IMR-90 (cell line): ENCODE measurements at regions not wholly inside any gene's neighbourhood (a gene's known extent, or its start where the extent isn't known, plus 50 kb on each side); places are given as distances from the start of the nearest gene placed in this dataset.

Source experiments
- ATAC-seq: fragments of 200-7000 bp; cut with Tn5 transposase; 2 replicates; pipeline ENCODE4 v1.9.1; 2020; ENCODE audit warnings: low read depth, mild to moderate bottlenecking, moderate library complexity
- BruUV-seq: library from RNA; stranded (reverse); fragments of 400-500 nt; replicated peaks from 2 replicates; lab custom pipeline; 2021; lab: Mats Ljungman, UMichigan
- CTCF ChIA-PET: fragments of 300-600 bp; formaldehyde crosslinking; extraction: SDS; loops from one replicate; lab custom pipeline; 2021; ENCODE audit warnings: antibody characterized with exemption; lab: Yijun Ruan, JAX
- POLR2A ChIA-PET: fragments of 300-600 bp; sonication (Branson Sonifier 250); formaldehyde crosslinking; loops from one replicate; lab custom pipeline; 2022; ENCODE audit warnings: antibody characterized with exemption; ENCODE audit not compliant: unreplicated experiment; lab: Charles Lee
- DNase-seq: peaks from one replicate; pipeline ENCODE4 v3.0.0; 2013
- H2AFZ ChIP-seq: replicated peaks from 2 replicates; pipeline ENCODE3; 2013; ENCODE audit warnings: low read length, mild to moderate bottlenecking; ENCODE audit not compliant: poor library complexity
- H2AK5ac ChIP-seq: 2 replicates; pipeline ENCODE4 v1.6.1; 2013; ENCODE audit warnings: low read depth, low read length, inconsistent platforms
- H2AK9ac ChIP-seq: replicated peaks from 2 replicates; pipeline ENCODE3; 2013; ENCODE audit warnings: mild to moderate bottlenecking, low read depth, low read length, moderate library complexity; ENCODE audit not compliant: poor library complexity
- H2BK120ac ChIP-seq: 2 replicates; pipeline ENCODE4 v1.6.1; 2013; ENCODE audit warnings: low read depth, low read length, inconsistent platforms
- H2BK15ac ChIP-seq: 3 replicates; pipeline ENCODE4 v1.6.1; 2013; ENCODE audit warnings: low read depth, low read length, inconsistent platforms
- H2BK20ac ChIP-seq: 2 replicates; pipeline ENCODE4 v1.6.1; 2013; ENCODE audit warnings: low read depth, mild to moderate bottlenecking, inconsistent platforms, low read length, moderate library complexity
- H2BK5ac ChIP-seq: 2 replicates; pipeline ENCODE4 v1.6.1; 2013; ENCODE audit warnings: mild to moderate bottlenecking, low read depth, low read length, inconsistent platforms; ENCODE audit not compliant: poor library complexity, severe bottlenecking
- H3K14ac ChIP-seq: replicated peaks from 2 replicates; pipeline ENCODE4 v1.6.1; 2013; ENCODE audit warnings: low read depth, low read length, inconsistent platforms
- H3K18ac ChIP-seq: 2 replicates; pipeline ENCODE4 v1.6.1; 2013; ENCODE audit warnings: low read depth, low read length, control low read depth
- H3K23ac ChIP-seq: 2 replicates; pipeline ENCODE4 v1.6.1; 2013; ENCODE audit warnings: low read depth, low read length, inconsistent platforms
- H3K27ac ChIP-seq: 2 replicates; pipeline ENCODE4 v1.5.1; 2013; ENCODE audit warnings: mild to moderate bottlenecking, control low read depth, low read length; ENCODE audit not compliant: insufficient read depth
- H3K27me3 ChIP-seq: 2 replicates; pipeline ENCODE4 v1.6.1; 2013; ENCODE audit warnings: low read length; ENCODE audit not compliant: control insufficient read depth, insufficient read depth
- H3K36me3 ChIP-seq: 2 replicates; pipeline ENCODE4 v1.6.1; 2013; ENCODE audit warnings: low read length, mixed read lengths; ENCODE audit not compliant: control insufficient read depth, insufficient read depth
- H3K4ac ChIP-seq: 2 replicates; pipeline ENCODE4 v1.6.1; 2013; ENCODE audit warnings: low read depth, low read length, inconsistent platforms
- H3K4me1 ChIP-seq: 2 replicates; pipeline ENCODE4 v1.6.1; 2013; ENCODE audit warnings: low read length, mixed read lengths; ENCODE audit not compliant: control insufficient read depth, insufficient read depth
- H3K4me2 ChIP-seq: 2 replicates; pipeline ENCODE4 v1.6.1; 2013; ENCODE audit warnings: low read depth, mild to moderate bottlenecking, control low read depth, low read length, moderate library complexity
- H3K4me3 ChIP-seq: 2 replicates; pipeline ENCODE4 v1.5.1; 2013; ENCODE audit warnings: low read depth, mild to moderate bottlenecking, control low read depth, low read length, moderate library complexity; ENCODE audit not compliant: insufficient read depth
- H3K56ac ChIP-seq: 2 replicates; pipeline ENCODE4 v1.6.1; 2013; ENCODE audit warnings: low read length, inconsistent platforms; ENCODE audit not compliant: insufficient read depth; ENCODE audit errors: extremely low read depth
- H3K79me1 ChIP-seq, 2 experiments: 2 replicates each; pipeline ENCODE4 v1.6.1; 2013; ENCODE audit warnings: low read length in 2 of 2, inconsistent platforms in 1 of 2, low read depth in 1 of 2
- H3K9ac ChIP-seq: 2 replicates; pipeline ENCODE4 v1.6.1; 2013; ENCODE audit warnings: low read depth, low read length, control low read depth
- H3K9me1 ChIP-seq: 2 replicates; pipeline ENCODE4 v1.6.1; 2013; ENCODE audit warnings: low read length, inconsistent platforms; ENCODE audit not compliant: insufficient read depth
- H3K9me3 ChIP-seq: 2 replicates; pipeline ENCODE4 v1.6.1; 2013; ENCODE audit warnings: low read length; ENCODE audit not compliant: control insufficient read depth, insufficient read depth
- H4K20me1 ChIP-seq: 2 replicates; pipeline ENCODE4 v1.6.1; 2013; ENCODE audit warnings: low read length, inconsistent platforms; ENCODE audit not compliant: insufficient read depth
- H4K5ac ChIP-seq: 2 replicates; pipeline ENCODE4 v1.6.1; 2013; ENCODE audit warnings: mild to moderate bottlenecking, low read depth, low read length, control low read depth
- H4K8ac ChIP-seq, 2 experiments: 2 replicates each; pipeline ENCODE4 v1.6.1; 2013; ENCODE audit warnings: low read depth in 2 of 2, low read length in 2 of 2, control low read depth in 1 of 2, inconsistent platforms in 1 of 2
- H4K91ac ChIP-seq: 2 replicates; pipeline ENCODE4 v1.6.1; 2013; ENCODE audit warnings: low read depth, low read length, inconsistent platforms; ENCODE audit not compliant: insufficient read depth
- BHLHE40 ChIP-seq: fragments of 150-350 bp; IDR thresholded peaks from 2 replicates; pipeline ENCODE4 v1.6.1; 2016; ENCODE audit warnings: mild to moderate bottlenecking, low read depth, low read length
- CEBPB ChIP-seq: IDR thresholded peaks from 2 replicates; pipeline ENCODE4 v1.6.1; 2012; ENCODE audit warnings: low read depth, low read length, improper control_type of control experiment
- CHD1 ChIP-seq: IDR thresholded peaks from 2 replicates; pipeline ENCODE4 v1.6.1; 2012; ENCODE audit warnings: low read depth, low read length, improper control_type of control experiment
- CTCF ChIP-seq: conservative IDR thresholded peaks from 2 replicates; pipeline ENCODE4 v1.5.1; 2012; ENCODE audit warnings: mild to moderate bottlenecking, low read depth, low read length, improper control_type of control experiment
- ELK1 ChIP-seq: fragments of 150-350 bp; IDR thresholded peaks from 2 replicates; pipeline ENCODE4 v1.6.1; 2016; ENCODE audit warnings: low read depth, mild to moderate bottlenecking, low read length, moderate library complexity, borderline replicate concordance
- FOS ChIP-seq: fragments of 150-350 bp; IDR thresholded peaks from 2 replicates; pipeline ENCODE4 v1.6.1; 2016; ENCODE audit warnings: low read depth, low read length
- MAFK ChIP-seq: IDR thresholded peaks from 2 replicates; pipeline ENCODE4 v1.6.1; 2012; ENCODE audit warnings: low read depth, low read length, improper control_type of control experiment
- MAZ ChIP-seq: IDR thresholded peaks from 2 replicates; pipeline ENCODE4 v1.6.1; 2012; ENCODE audit warnings: low read depth, mild to moderate bottlenecking, low read length, improper control_type of control experiment, moderate library complexity, borderline replicate concordance
- MXI1 ChIP-seq: IDR thresholded peaks from 2 replicates; pipeline ENCODE4 v1.6.1; 2012; ENCODE audit warnings: low read depth, mild to moderate bottlenecking, low read length, moderate library complexity, borderline replicate concordance
- NFE2L2 ChIP-seq: fragments of 150-350 bp; IDR thresholded peaks from 2 replicates; pipeline ENCODE4 v1.6.1; 2016; ENCODE audit warnings: low read depth, mild to moderate bottlenecking, low read length
- POLR2A ChIP-seq: IDR thresholded peaks from 2 replicates; pipeline ENCODE4 v1.6.1; 2012; ENCODE audit warnings: mild to moderate bottlenecking, low read depth, low read length
- RAD21 ChIP-seq: IDR thresholded peaks from 2 replicates; pipeline ENCODE4 v1.6.1; 2012; ENCODE audit warnings: low read length, improper control_type of control experiment
- RCOR1 ChIP-seq: IDR thresholded peaks from 2 replicates; pipeline ENCODE4 v1.6.1; 2012; ENCODE audit warnings: mild to moderate bottlenecking, low read length, improper control_type of control experiment; ENCODE audit not compliant: insufficient replicate concordance
- RFX5 ChIP-seq: IDR thresholded peaks from 2 replicates; pipeline ENCODE4 v1.8.0; 2012; ENCODE audit warnings: low read depth, mild to moderate bottlenecking, low read length, moderate library complexity
- SMC3 ChIP-seq: fragments of 150-350 bp; IDR thresholded peaks from 2 replicates; pipeline ENCODE4 v1.6.1; 2016; ENCODE audit warnings: low read depth, mild to moderate bottlenecking, antibody characterized with exemption, low read length, moderate library complexity
- USF2 ChIP-seq: fragments of 150-350 bp; IDR thresholded peaks from 2 replicates; pipeline ENCODE4 v1.6.1; 2017; ENCODE audit warnings: mild to moderate bottlenecking, antibody characterized with exemption, low read length, low read depth
- WGBS, 2 experiments: methylation state at CpG; one replicate each; pipeline versions ENCODE4 v1.1.5 to v1.1.7; 2013; ENCODE audit warnings: missing lambda C conversion rate in 2 of 2; ENCODE audit not compliant: insufficient read length in 1 of 2; ENCODE audit errors: extremely low coverage in 2 of 2; 5-methylcytosine and 5-hydroxymethylcytosine counted together
- dilution Hi-C: fragments of 300-500 bp; cut with HindIII; formaldehyde crosslinking; loops from one replicate; pipeline ENCODE4 v1.14.3; 2018; ENCODE audit warnings: low sequenced_read_pairs; ENCODE audit not compliant: unreplicated experiment
- in situ Hi-C: fragments of 300-500 bp; cut with MboI; formaldehyde crosslinking; loops from 3 replicates; pipeline ENCODE4 v1.14.3; 2019; ENCODE audit warnings: low sequenced_read_pairs, inconsistent platforms, mixed read lengths
- intact Hi-C: fragments of 100-400 bp; cut with micrococcal nuclease; formaldehyde crosslinking; loops from 2 replicates; pipeline ENCODE4 v1.10.0; 2022

- no peaks in the 10 kb centered on the region for H3K79me1 ChIP-seq
- no peak overlapping the region for H3K4me3 ChIP-seq
- dilution Hi-C loops (no loop called here), intact Hi-C loops (no loop called here), in situ Hi-C loops (no loop called here)
- no peak overlapping the region for H2BK120ac ChIP-seq
- no peaks in the 10 kb centered on the region for H3K36me3 ChIP-seq
- no peak overlapping the region for H2AK9ac ChIP-seq
- H2BK5ac ChIP-seq = no peak overlapping the region
- peaks cover 24% of the 10 kb centered on the region for H3K9me3 ChIP-seq
- no peak overlapping the region for H4K91ac ChIP-seq
- no peaks in the 10 kb centered on the region for H3K9me1 ChIP-seq
- no CpG with 5 or more reads among the region's 3 CpGs for WGBS, 2 experiments
- no peak overlapping the region for H2BK15ac ChIP-seq
- H3K56ac ChIP-seq = no peak overlapping the region
- H3K4me1 ChIP-seq = no peaks in the 10 kb centered on the region
- no peak overlapping the region for H2BK20ac ChIP-seq
- no peak overlapping the region for H3K9ac ChIP-seq
- ChIA-PET CTCF (no interaction called here), POLR2A (no interaction called here)
- no peak overlapping the region for H3K4ac ChIP-seq
- ATAC-seq = no peak
- H4K8ac ChIP-seq = no peak overlapping the region
- no peak overlapping the region for H2AFZ ChIP-seq
- H3K23ac ChIP-seq = no peak overlapping the region
- DNase-seq = no peak
- H3K18ac ChIP-seq = no peak overlapping the region
- TF ChIP-seq USF2 (no peak), CHD1 (no peak), SMC3 (no peak), MAFK (no peak), ELK1 (no peak), MXI1 (no peak), CTCF (no peak), RCOR1 (no peak), FOS (no peak), POLR2A (no peak), RFX5 (no peak), BHLHE40 (no peak), CEBPB (no peak), NFE2L2 (no peak), MAZ (no peak), RAD21 (no peak)
- no TSS peak for BruUV-seq
- no peak overlapping the region for H2AK5ac ChIP-seq
- H4K20me1 ChIP-seq = no peaks in the 10 kb centered on the region
- no peak overlapping the region for H4K5ac ChIP-seq
- no peaks in the 10 kb centered on the region for H3K27me3 ChIP-seq
- H3K4me2 ChIP-seq = no peak overlapping the region
- H3K14ac ChIP-seq = no peak overlapping the region
- no peak overlapping the region for H3K27ac ChIP-seq
Observed at GRCh38 chr15:27683121-27683520, 416.0 kb downstream of the OCA2 start.
